Daoy (cell line): ENCODE measurements at regions not wholly inside any gene's neighbourhood (a gene's known extent, or its start where the extent isn't known, plus 50 kb on each side); places are given as distances from the start of the nearest gene placed in this dataset.
"Not testable (repeated sequence)": the region's sequence is repeated elsewhere in the genome, so short reads cannot be mapped to it uniquely, and the experiment has no call there.

Experiments used
- DNase-seq: peaks from one replicate; pipeline ENCODE4 v3.0.0-alpha.2; 2015; ENCODE audit warnings: low read depth

DNA sequence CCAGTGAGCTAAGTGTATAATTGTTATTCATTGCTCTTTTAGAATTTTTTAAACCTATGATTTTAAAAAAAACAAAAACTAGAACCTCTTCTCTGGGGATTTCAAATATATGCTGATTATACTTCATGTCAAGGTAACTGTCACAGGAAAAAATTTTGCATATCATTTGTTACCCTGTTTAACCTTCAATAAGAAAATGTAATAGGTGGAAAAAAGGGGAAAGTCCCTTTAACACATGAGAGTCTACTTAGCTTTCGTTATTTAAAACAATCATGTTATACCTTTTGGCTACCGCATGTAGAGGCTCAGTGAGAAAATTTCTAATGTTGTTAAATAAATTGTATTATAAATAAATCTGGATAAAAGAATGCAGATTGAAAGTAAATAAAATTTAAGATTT lies 190.1 kb upstream of the AKR1E2 start:
- no peak for DNase-seq

DNA sequence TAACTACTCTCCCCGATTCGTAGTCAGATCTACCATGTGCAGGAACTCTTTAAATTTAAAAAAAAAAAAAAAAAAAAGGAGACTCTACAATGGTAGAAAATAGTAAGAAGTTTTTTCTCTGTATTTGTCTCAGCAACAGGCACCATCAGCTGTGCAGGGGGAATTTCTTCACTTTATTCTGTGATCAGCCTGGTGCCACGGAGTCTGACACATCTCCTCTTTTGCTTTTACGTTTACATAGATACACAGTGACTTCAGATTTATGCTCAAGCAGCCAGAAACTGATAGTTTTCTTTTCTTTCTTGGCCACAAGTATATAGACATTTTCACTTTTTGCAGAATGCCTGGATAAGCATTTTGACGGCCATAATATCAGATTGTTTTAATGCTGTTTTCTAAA lies 190.6 kb upstream of the AKR1E2 start:
- DNase-seq = no peak

DNA sequence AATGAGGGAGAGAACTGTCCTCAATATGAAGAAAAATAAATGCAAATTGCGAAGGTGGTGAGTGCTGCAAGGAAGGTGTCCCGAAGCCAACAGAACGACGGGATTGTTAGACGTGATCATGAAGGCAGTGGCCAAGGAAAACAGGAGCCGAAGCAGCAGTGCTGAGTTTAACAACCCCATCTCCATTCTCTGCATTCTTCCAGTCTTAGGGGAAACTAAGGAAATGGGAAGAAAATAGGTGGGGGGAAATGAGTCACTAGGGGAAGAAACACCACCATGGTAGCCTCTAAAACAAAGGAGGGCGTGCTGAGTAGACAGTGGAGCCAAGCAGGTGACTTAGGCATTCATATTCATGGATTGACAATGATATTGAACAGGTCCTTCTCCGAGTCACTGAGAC lies 192.2 kb upstream of the AKR1E2 start:
- no peak for DNase-seq

DNA sequence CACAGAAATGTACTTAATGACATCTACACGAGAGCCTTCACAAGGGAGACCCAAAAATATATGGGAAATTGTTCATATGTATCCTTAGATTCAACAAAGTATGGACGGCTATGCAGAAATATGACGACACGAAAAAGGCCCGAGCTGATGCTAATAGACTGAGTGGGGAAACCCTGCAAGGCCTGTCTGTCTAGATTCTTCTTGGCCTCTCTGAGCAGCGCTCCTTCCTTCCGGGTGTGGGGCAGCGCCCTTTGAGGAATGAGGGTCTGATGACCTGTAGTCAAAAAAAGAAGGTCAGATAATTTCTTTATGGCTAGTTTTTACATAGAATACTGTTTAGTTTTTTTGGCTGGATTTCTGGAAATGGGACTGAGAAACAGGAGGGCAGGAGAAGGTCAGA lies 192.8 kb upstream of the AKR1E2 start:
- DNase-seq = no peak

DNA sequence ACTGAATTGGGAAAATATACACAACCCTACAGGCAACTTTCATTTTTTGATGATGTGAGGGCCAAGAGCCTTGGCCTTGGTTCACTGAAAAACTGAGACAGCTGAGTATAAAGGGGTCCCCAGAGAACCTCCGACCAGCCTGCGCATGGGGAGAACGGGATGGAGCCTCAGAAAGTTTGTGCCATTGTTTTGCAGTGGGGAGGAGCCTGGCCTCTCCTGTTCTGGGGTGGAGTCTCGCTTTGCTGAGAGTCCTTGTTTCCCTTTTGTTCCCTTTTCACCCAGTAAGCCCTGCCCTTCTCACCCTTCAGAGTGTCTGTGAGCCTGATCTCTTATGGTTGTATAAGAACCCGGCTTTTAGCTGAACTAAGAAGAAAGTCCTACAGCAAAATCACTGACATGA lies 193.2 kb upstream of the AKR1E2 start:
- no peak for DNase-seq

DNA sequence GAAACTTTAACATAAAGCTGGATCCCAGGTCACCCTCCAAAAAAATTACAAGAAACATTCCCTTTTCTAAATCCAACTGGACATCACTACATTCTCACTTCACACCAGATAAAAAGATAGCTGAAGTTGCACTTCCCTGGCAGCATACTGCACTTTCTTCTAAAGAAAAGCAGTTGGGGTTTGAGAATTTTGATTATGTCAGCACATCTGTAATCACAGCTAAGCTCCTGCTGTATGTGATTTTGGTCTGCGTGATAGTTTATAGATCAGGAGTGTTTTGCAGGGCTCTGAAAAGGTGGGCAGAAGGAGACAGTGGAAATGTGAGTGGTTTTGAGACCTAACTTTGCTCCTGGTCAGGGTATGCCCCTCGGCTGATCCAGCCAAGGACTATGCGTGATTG lies 199.1 kb upstream of the AKR1E2 start:
- DNase-seq = no peak

DNA sequence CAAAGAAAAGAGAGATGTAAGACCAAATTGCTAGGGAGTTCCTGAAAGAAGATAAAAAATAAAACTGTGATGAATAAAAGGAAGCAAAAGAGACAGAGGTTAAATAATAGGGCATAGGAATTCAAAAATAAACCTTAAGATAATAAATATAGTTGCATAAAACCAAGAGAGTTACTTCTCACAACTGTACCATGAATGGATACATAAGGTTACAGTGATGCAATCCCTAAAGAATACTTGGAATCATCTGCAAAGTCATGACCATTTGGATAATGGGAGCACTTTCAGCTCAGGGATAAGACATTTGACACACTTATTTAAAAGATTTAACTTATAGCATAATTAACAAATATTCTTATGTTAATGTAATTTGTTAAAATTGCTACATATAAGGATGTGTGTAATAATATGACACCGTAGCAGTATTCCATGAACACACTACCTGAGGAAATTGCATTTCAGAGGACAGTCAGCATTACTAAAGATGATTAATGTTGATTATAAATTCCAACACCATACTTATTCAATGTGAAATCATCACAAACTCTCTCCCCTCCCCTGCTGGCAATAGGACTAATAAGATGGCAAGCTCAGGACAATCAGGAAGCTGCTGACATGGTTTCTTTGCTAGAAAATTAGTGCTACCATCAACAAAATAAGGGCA lies 202.1 kb upstream of the AKR1E2 start:
- DNase-seq = no peak

DNA sequence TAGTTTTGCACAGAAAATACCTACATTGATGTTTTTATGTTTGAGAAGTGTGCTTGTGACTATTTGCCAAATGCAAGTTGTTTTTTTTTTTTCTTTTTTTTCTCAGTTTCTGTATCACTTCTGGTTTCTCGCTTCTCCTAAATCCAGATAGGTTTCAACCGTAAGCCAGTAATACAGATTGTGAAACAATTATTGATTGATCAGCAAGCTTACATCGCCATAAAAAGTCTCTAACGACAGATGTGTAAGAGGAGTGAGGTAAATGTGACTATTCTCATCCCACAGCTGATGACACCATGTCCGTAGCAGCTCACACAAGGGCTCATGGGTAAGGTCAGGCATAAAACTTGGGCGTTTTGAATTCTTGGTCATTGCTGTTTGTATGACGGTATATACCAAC lies 202.8 kb upstream of the AKR1E2 start:
- DNase-seq = no peak

DNA sequence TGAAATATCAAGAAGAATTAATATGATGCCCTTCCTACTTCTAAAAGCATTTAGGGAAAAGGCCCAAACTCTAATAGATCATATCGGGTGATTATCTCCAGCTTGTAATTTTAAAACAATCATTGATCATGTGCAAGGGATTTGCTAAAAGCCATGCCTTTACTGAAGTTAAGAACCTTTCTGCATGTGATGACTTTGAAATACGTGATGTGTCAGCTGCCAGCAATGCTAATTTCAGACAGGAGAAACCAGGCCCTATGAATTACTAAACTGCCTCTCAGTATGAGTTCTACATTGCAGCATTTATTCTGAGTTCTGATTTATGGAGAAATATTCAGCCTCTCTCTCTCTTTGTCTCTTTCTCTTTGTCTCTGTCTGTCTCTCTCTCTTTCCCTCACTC lies 203.6 kb upstream of the AKR1E2 start:
- DNase-seq = no peak

DNA sequence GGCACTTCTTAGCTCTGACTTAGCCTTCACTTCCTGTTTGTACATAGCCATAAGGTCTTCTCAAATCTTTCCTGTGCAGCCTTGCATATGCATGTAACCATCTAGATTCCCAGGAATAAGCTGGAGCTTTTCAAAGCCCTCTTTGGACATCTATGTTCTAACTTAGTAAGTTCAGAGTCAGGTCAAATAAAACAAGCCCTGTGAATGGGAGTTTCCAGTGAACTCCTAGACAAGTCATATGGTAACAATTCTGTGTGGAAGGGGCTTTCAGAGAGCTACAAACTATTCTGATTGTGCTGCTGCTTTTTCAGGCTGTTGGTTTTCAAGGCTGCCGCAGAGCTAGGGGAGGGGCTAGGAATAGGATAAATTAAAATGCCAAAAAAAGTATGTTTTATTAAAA lies 208.4 kb upstream of the AKR1E2 start:
- no peak for DNase-seq

DNA sequence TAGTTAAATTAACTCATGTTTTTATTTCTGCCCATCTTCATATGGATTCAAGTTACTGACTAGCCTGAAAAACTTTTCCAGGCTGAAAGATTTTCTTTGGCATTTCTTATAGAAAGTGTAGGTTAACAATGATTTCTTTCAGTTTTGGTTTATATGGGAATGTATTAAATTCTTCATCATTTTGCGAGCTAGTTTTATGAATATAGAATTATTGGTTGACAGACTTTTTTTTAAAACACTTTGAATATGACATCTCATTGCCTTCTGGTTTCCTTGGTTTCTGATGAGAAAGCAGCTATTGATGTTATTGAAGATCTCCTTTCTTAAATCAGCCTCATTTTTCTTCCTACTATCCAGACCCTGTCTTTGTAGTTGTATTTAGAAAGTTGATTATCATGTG lies 211.0 kb upstream of the AKR1E2 start:
- DNase-seq = no peak

DNA sequence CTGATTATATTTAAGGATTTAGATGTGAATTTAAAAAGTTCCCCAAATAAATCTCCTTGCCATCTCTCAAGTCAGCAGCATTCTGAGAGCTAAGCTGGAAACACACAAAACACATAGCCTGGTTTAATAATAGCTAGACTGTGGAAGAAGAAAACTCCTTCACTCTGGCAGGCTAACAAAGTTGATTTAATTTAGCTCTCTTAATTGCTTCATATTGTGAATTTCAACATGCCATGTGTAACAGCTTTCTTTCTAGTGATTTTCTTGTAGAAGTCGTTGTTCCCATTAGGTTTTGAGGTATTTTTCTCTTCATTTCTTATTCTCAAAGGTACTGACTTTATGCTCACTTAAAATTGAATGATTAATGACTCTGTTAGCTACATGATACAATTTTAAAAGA lies 216.8 kb upstream of the AKR1E2 start:
- DNase-seq = no peak

DNA sequence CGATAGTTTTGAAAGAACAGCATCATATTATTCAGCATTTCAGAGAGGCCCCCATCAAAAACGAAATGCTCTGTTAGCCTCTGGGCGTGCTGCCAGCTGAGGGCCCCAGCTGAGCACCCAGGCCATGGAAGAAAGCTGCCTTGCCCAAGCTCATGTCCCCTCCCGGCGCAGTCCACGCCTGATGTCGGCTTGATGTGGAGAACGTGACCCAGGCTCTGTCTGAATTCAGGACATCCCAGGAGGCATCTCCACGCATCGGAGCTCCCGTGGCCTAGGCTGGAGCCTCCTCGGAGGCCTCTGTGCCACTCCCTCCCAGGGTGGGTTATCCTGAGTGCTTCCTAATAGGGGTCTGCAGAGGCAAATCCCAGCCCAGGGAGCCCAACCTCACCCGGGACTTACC lies 218.3 kb upstream of the AKR1E2 start:
- DNase-seq = no peak

DNA sequence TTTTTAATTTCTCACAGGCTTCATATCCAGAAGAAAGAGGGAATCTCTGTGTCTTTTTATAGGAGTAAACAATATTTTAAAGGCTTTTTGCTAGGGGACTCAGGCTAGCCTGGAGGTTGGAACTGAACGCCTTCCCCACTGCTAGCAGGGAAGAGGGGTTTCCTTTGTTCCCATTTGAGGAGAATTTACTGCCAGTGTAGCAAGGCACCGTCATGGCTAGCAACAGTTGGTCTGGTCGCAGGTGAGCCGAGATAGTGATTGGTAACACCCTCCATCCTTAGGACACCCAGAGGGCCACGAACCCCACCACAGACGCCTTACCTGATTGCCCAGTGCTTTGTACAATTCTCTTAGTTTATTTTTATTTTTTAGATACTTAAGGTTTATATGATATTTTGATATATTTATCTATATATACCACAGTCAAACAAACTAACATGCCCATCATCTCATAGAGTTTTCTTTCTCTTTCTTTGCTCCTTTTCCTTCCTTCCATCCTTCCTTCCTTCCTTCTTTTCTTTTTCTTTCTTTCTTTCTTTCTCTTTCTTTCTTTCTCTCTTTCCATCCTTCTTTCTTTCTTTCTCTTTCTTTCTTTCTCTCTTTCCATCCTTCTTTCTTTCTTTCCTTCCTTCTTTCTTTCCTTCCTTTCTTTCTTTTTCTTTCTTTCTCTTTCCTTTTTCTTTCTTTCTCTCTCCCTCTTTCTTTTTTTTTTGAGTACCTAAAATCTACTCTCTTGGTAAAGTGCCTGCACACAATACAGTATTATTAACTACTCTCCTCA lies 219.0 kb upstream of the AKR1E2 start:
- no peak for DNase-seq

DNA sequence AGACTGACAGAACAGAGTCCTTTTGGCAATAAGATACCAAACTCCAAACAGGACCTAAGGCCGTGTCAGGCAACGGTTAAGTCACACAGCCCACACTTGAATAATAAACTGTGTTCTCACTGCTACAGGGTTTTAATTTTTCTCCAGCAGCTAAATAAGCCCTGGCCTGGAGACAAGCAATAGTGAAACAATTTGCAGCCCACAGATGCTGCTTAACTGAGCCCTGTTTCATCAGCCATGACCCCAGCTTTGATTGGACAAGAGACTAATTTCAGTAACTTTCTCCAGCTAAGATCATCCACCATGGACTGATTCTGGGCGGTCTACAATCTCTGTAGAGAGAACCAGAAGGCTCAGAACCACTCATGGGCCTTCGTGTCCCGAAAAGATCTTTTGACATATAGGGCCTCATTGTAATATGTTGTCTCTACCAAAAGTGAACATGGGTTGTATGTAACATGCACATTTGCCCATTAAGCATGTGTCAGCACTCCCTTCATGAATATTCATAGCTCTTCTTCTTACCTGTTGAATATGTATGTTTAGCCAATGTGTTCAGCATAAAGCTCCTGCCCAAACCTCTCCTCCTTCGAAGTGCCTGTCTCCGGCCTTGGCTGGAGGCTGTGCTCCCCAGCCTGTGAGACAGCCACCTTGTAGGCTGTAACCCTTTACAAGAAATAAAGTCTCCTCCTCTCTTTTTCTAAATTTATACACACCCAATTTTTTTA lies 223.1 kb upstream of the AKR1E2 start:
- no peak for DNase-seq

DNA sequence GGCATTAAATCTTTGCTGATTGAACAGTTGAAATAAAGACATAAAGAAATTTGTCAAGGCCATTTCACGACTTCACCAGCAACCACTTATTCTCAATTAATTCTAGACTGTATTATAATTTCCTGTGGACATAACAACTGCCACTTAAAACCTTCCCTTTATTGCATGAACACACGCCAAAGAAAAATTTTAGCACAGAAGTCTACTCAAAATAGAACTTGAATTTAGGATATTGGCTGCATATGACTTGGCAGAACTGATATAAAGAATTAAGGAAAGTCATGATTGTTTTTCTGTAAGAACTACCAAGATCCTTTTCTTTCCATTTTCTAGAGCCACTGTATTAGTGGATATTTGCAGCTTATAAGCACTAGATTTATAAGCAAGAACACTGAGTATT lies 226.5 kb upstream of the AKR1E2 start:
- no peak for DNase-seq

DNA sequence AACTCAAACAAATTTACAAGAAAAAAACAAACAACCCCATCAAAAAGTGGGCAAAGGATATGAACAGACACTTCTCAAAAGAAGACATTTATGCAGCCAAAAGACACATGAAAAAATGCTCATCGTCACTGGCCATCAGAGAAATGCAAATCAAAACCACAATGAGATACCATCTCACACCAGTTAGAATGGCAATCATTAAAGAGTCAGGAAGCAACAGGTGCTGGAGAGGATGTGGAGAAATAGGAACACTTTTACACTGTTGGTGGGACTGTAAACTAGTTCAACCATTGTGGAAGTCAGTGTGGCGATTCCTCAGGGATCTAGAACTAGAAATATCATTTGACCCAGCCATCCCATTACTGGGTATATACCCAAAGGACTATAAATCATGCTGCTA lies 228.1 kb upstream of the AKR1E2 start:
- not testable (repeated sequence) for DNase-seq

DNA sequence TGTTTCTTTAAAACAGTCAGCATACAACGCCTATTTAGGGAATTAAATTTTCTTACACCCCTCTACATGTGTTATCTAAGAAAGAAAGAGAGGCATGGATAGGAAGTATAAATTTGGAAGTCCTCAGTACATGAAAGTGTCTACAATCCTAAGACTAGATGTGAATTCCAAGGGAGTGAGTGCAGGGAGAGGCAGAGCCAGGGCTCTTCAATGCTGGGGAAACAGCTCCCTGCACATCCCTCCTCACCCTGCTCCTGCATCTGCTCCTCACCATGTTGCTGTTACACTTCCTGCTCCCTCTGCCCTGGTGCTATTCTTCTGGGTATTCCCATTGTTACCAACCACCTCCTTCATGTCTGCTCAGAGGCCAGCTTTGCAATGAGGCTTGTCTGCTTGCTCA lies 229.1 kb upstream of the AKR1E2 start:
- no peak for DNase-seq

DNA sequence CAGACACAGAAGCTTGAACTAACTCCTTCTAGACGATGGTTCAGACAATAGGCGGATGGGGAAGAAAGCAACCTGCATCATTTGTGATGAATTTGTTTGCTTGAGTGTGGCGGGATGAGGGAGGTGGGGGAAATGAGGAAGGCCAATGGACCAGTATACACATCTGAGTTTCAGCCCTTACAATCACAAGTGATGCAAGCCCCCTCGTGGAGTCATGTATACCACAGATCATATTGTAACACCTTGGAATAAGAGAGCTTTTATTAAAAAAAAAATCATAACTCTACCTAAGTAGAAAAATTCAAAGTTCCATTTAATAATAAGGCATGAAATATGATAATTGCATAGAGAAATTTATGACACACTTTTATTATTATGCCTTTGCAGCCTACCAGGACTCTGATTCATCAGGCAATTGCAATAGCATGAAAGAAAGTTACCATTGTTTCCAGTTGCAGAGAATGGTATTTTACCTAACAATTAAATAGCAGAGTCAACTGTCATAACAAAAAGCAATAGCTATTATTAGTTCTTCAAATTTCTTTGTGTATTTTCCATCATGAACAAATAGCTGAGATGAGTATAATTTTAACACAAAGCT lies 230.2 kb upstream of the AKR1E2 start:
- DNase-seq = no peak

DNA sequence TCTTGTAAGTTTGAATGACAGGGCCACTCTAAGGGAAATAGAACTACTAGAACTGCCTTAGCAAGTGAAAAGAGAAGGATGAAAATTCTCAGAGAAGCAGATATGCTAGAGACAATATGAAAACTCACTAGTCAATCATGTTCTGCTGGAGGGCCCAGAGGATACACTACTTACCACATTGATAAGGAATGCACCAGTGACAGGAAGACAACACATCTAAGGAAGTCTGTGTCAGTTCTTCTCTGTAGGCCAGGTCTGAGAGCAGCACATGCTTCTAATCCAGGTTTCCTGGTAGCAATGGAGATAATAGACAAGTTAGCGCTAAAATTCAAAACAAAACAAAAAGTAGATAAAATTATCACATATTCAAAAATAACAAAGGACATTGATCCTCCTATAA lies 235.2 kb upstream of the AKR1E2 start:
- DNase-seq = no peak

DNA sequence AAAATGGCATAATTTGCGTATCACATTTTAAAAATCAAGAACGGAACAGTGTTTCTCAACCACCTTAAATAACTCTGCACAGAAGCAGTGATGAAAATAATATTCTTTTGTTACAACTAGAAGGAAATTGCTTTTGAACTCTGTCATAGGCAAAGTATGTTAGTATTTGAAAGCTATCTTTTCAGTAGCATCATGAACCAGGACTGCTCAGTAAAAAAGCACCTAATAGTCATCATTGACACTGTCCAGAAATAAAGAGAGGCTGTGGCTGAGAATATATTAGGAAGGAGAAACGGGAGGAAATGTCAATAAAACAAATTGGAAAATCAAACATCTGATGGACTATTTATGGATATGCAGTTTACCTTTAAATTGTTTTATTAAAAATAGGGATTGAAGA lies 237.2 kb upstream of the AKR1E2 start:
- DNase-seq = no peak

DNA sequence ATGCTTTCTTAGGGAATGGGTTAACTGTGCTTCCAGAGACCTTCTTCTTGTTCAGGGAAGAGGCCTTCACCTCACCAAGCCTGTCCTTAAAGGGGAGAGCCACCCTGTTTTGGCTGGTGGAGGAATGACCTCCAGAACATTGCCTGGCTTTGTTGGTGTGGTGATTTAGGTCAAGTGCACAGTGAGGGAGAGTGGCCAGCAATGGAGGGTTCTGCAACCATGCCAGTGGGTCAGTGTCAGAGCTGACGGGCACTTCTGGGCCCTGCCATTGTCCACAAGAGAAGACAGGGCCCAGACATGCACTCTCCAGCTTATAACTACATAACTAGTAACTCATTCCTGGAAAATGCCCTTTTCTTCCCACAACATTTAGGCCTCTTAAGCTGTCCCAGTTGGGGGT lies 238.5 kb upstream of the AKR1E2 start:
- DNase-seq = no peak

DNA sequence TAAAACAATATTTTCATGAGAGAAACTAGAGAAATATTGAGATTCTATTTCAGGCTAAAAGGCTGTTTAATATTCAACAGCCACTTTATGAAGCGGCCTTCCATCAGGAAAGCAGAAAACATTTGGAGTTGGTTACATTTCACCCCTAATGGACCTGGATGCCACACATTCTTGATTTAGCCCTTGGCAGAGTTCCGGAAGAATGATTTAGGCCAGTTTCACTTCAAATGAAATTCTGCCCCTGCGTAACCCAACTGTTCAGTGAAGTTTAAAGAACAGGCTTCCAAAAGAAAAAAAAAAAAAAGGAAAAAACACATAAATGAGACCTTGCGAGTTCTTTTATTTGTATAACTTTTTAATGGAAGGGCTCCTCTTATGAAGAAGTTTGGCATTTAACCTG lies 239.2 kb upstream of the AKR1E2 start:
- DNase-seq = no peak
